SJCRH30 (cell line): ENCODE measurements at regions not wholly inside any gene's neighbourhood (a gene's known extent, or its start where the extent isn't known, plus 50 kb on each side); places are given as distances from the start of the nearest gene placed in this dataset.
"Not testable (repeated sequence)": the region's sequence is repeated elsewhere in the genome, so short reads cannot be mapped to it uniquely, and the experiment has no call there.

Experiments
- DNase-seq, 2 experiments: peaks; one replicate each; pipeline ENCODE4 v3.0.0-alpha.2; 2015 to 2020
- H3K27ac ChIP-seq: fragments of 250-450 bp; sonication (Bioruptor Pico); 2 replicates; pipeline ENCODE4 v1.5.1; 2020; ENCODE audit warnings: mild to moderate bottlenecking, moderate library complexity
- H3K27me3 ChIP-seq: fragments of 250-450 bp; sonication (Bioruptor Pico); 2 replicates; pipeline ENCODE4 v1.5.1; 2020; ENCODE audit warnings: mild to moderate bottlenecking, moderate library complexity
- H3K36me3 ChIP-seq: fragments of 250-450 bp; sonication (Bioruptor Pico); 2 replicates; pipeline ENCODE4 v1.5.1; 2020; ENCODE audit warnings: mild to moderate bottlenecking, moderate library complexity
- H3K4me1 ChIP-seq: fragments of 250-450 bp; sonication (Bioruptor Pico); 2 replicates; pipeline ENCODE4 v1.5.1; 2020; ENCODE audit warnings: mild to moderate bottlenecking, moderate library complexity
- H3K4me3 ChIP-seq: fragments of 250-450 bp; sonication (Bioruptor Pico); 2 replicates; pipeline ENCODE4 v1.5.1; 2020; ENCODE audit warnings: mild to moderate bottlenecking, moderate library complexity
- H3K9me3 ChIP-seq: fragments of 250-450 bp; sonication (Bioruptor Pico); replicated peaks from 2 replicates; pipeline ENCODE4 v1.5.1; 2020; ENCODE audit warnings: mild to moderate bottlenecking, moderate library complexity

- not testable (repeated sequence) for H3K4me1 ChIP-seq, H3K27me3 ChIP-seq, H3K27ac ChIP-seq, H3K4me3 ChIP-seq, H3K9me3 ChIP-seq
- peaks cover 12% of the 10 kb centered on the region; the same call in 1 of the 2 replicates for H3K36me3 ChIP-seq
- peak in 1 of 2 experiments; percentile 13 for DNase-seq
These were observed 138.1 kb upstream of the C1QTNF3 start for GRCh38 chr5:34180940-34181614.

GRCh38 chr5:34185005-34185404 is 142.0 kb upstream of the C1QTNF3 start:
- H3K27me3 ChIP-seq, H3K9me3 ChIP-seq, DNase-seq, H3K4me1 ChIP-seq, H3K27ac ChIP-seq, H3K4me3 ChIP-seq: not testable (repeated sequence)
- peaks cover 15% of the 10 kb centered on the region for H3K36me3 ChIP-seq

- not testable (repeated sequence) for H3K27ac ChIP-seq, H3K4me1 ChIP-seq, H3K4me3 ChIP-seq, H3K27me3 ChIP-seq, H3K9me3 ChIP-seq
- peak in 1 of 2 experiments; percentile 18 for DNase-seq
- peaks cover 15% of the 10 kb centered on the region for H3K36me3 ChIP-seq
These were observed 142.6 kb upstream of the C1QTNF3 start for GRCh38 chr5:34185572-34185971.

- H3K27me3 ChIP-seq, H3K4me1 ChIP-seq, H3K9me3 ChIP-seq, DNase-seq, H3K4me3 ChIP-seq, H3K27ac ChIP-seq: not testable (repeated sequence)
- peaks cover 15% of the 10 kb centered on the region for H3K36me3 ChIP-seq
These were observed 143.1 kb upstream of the C1QTNF3 start for GRCh38 chr5:34186108-34186507.

GRCh38 chr5:34186865-34187264 is 143.9 kb upstream of the C1QTNF3 start:
- not testable (repeated sequence) for H3K4me1 ChIP-seq, H3K4me3 ChIP-seq, H3K27me3 ChIP-seq, H3K27ac ChIP-seq, H3K9me3 ChIP-seq
- peak; percentile 2 to 6 for DNase-seq
- H3K36me3 ChIP-seq: peaks cover 14% of the 10 kb centered on the region

- peaks cover 12% of the 10 kb centered on the region for H3K36me3 ChIP-seq
- not testable (repeated sequence) for H3K4me3 ChIP-seq, H3K27me3 ChIP-seq, H3K4me1 ChIP-seq, H3K9me3 ChIP-seq, H3K27ac ChIP-seq, DNase-seq
These were observed 144.4 kb upstream of the C1QTNF3 start for GRCh38 chr5:34187441-34187840.

GRCh38 chr5:34188001-34188822 is 145.2 kb upstream of the C1QTNF3 start:
- H3K9me3 ChIP-seq, H3K4me3 ChIP-seq, H3K27me3 ChIP-seq, H3K27ac ChIP-seq, H3K4me1 ChIP-seq: not testable (repeated sequence)
- peaks cover 12% of the 10 kb centered on the region for H3K36me3 ChIP-seq
- DNase-seq: peak; percentile 82 to 85

- peak in 1 of 2 experiments; percentile 41 for DNase-seq
- not testable (repeated sequence) for H3K9me3 ChIP-seq, H3K4me1 ChIP-seq, H3K4me3 ChIP-seq, H3K27me3 ChIP-seq, H3K27ac ChIP-seq
- peaks cover 13% of the 10 kb centered on the region for H3K36me3 ChIP-seq
These were observed 146.2 kb upstream of the C1QTNF3 start for GRCh38 chr5:34189246-34189645.

- not testable (repeated sequence) for H3K4me1 ChIP-seq, H3K27me3 ChIP-seq, H3K9me3 ChIP-seq, H3K4me3 ChIP-seq, H3K27ac ChIP-seq
- peak; percentile 14 to 27 for DNase-seq
- H3K36me3 ChIP-seq: peaks cover 13% of the 10 kb centered on the region
These were observed 146.9 kb upstream of the C1QTNF3 start for GRCh38 chr5:34189752-34190411.

- not testable (repeated sequence) for H3K27ac ChIP-seq, H3K27me3 ChIP-seq, H3K9me3 ChIP-seq, H3K4me3 ChIP-seq, H3K4me1 ChIP-seq
- peak; percentile 20 to 50 for DNase-seq
- peaks cover 10% of the 10 kb centered on the region for H3K36me3 ChIP-seq
These were observed 147.5 kb upstream of the C1QTNF3 start for GRCh38 chr5:34190466-34190865.

- H3K4me3 ChIP-seq, H3K4me1 ChIP-seq, H3K36me3 ChIP-seq, H3K27me3 ChIP-seq, H3K9me3 ChIP-seq: not testable (repeated sequence)
- peak; percentile 22 to 41 for DNase-seq
- H3K27ac ChIP-seq: peak overlapping the region; percentile 4; the same call in 1 of the 2 replicates
These were observed 148.3 kb upstream of the C1QTNF3 start for GRCh38 chr5:34191279-34191744.

- H3K27me3 ChIP-seq, H3K27ac ChIP-seq, H3K4me1 ChIP-seq, H3K36me3 ChIP-seq, H3K9me3 ChIP-seq, H3K4me3 ChIP-seq: not testable (repeated sequence)
- DNase-seq: peak; percentile 40 to 45
These were observed 149.3 kb upstream of the C1QTNF3 start for GRCh38 chr5:34192064-34192922.

GRCh38 chr5:34192923-34193262 is 149.9 kb upstream of the C1QTNF3 start:
- H3K4me3 ChIP-seq, H3K4me1 ChIP-seq, H3K36me3 ChIP-seq, H3K27me3 ChIP-seq, H3K27ac ChIP-seq, H3K9me3 ChIP-seq: not testable (repeated sequence)
- peak in 1 of 2 experiments; percentile 27 for DNase-seq

- H3K27me3 ChIP-seq, H3K36me3 ChIP-seq, H3K4me1 ChIP-seq, H3K27ac ChIP-seq, H3K4me3 ChIP-seq, H3K9me3 ChIP-seq: not testable (repeated sequence)
- peak in 1 of 2 experiments; percentile 8 for DNase-seq
These were observed 150.3 kb upstream of the C1QTNF3 start for GRCh38 chr5:34193297-34193696.

GRCh38 chr5:34193804-34194203 is 150.8 kb upstream of the C1QTNF3 start:
- not testable (repeated sequence) for H3K4me3 ChIP-seq, H3K9me3 ChIP-seq, H3K27ac ChIP-seq, H3K4me1 ChIP-seq, H3K27me3 ChIP-seq, H3K36me3 ChIP-seq
- peak; percentile 5 to 35 for DNase-seq
